HG03354 (cell line): ENCODE measurements at regions not wholly inside any gene's neighbourhood (a gene's known extent, or its start where the extent isn't known, plus 50 kb on each side); places are given as distances from the start of the nearest gene placed in this dataset.
"Not testable (repeated sequence)": the region's sequence is repeated elsewhere in the genome, so short reads cannot be mapped to it uniquely, and the experiment has no call there.

ENCODE experiments used
- ATAC-seq: cut with Tn5 transposase; IDR thresholded peaks from one replicate; pipeline ENCODE4 v1.9.1; 2021; ENCODE audit warnings: mild to moderate bottlenecking; ENCODE audit not compliant: unreplicated experiment, poor library complexity, severe bottlenecking

DNA sequence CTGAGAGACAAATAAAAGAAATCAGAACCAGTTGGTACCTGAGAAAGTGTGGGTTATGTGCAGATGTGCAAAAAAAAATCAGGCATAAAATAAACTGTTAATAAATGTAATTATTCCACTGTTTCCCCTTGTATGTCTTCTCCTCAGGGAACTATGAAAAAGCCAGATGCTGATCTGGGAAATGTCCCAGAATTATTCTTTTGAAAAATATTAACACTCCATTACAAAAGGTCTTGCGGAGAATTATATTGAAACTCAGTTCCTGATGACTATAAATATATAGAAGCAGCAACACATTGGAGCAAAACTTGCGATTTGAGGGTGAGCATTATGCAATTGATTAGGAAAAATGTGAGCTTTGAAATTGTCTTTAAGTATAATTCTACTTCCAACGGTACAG is 433.3 kb upstream of the KLF12 start:
- no peak for ATAC-seq

DNA sequence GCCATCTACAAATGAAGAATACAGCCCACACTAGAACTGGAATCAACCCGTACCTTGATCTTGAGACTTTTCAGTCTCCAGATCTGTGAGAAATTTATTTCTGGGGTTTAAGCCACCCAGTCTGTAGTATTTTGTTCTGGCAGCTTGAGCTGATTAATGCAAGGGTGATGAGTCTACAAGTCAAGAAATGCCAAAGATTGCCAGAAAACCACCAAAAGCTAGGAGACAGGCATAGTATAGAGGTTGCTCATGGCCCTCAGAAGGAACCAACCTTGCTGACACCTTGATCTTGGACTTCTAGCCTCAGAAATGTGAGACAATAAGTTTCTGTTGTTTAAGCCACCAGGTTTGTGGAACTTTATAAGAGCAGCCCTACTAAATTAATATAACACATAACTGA is 428.2 kb upstream of the KLF12 start:
- no peak for ATAC-seq

DNA sequence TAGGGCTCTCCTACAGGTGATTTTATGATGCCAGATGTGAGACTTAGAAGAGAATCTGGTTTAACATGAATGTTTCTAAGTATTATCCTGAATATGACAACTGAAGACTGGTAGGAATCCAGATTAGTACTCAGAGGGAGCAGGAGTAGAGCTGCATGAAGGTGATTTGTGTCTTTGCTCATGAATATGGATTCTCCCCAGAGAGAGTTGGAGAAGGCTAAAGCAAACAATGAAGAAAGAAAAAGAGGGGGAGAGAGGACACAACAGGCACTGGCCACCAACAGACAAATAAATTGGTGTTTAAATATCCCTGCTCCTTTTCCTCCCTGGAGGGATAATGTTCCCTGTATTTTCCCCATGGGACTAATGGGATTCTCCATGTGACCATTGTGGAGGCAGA is 427.0 kb upstream of the KLF12 start:
- ATAC-seq, result no peak

DNA sequence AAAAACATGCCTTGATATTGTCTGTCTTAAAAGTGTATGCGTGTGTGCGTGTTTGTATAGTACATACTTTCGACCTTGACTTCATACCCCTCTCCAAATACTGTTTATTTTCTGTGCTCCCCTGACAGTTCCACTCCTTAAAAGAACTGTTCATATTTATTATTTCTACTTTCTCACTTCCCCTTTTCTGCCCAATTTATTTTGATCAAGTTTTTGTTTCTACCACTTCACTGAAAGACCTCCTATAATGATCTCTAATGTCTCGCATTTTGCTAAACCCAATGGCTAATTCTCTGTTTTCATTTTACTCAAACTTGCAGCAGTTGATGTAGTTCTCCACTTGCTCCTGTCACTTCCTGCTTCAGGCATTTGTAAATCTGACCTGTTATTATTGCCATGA is 426.1 kb upstream of the KLF12 start:
- peak; percentile 79 for ATAC-seq

DNA sequence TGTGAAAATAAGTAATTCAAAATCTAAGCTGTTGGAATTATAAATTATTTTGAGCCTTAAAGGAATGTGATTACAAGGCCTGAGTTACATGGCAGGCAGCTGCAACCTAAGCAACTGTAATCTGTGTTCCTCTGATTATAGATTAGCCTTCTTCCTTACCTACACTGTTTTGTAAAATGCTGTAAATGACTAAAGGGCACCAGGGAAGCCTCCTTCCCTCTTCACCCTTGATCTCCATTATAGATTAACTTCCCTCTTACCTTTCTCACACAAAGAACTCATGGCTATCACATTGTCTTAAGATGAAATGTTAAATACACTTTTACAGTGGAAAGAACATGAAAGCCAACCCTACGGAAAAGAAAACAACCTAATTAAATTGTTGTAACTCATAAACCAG is 423.7 kb upstream of the KLF12 start:
- no peak for ATAC-seq

DNA sequence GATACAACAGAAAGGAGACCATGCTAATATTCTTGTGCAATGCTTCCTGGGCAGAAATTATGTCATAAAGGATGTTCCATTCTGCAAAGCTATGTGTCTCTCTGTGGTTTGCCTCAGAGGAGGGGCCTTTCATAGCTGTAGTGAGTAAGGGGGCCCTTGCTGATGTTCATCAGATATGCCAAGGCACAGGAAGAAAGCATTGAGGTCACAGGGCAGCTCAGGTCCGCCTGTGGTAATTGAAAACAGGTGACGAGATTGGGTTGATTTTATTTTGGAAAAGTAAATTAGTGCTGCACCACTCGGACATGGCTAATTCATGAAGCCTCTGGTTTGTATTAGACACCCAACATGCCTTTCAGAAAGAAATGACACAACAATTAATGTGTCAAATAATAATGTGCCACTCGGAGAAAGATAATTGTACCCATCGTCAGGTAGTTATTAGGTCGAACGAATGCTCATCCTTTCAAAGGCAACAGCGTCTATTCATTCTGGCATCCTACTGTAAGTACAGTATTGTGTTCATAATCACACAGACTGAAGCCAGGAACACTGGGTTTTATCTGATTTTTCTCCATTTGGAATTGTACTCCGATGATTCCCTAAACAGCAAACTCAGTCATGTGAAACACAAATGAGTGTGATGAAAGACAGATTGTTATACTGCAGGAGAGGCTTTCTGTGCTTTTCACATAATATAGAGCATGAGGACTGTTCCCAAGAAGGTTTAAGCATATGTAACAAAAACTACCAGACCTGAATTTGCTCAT is 421.6 kb upstream of the KLF12 start:
- no peak for ATAC-seq

DNA sequence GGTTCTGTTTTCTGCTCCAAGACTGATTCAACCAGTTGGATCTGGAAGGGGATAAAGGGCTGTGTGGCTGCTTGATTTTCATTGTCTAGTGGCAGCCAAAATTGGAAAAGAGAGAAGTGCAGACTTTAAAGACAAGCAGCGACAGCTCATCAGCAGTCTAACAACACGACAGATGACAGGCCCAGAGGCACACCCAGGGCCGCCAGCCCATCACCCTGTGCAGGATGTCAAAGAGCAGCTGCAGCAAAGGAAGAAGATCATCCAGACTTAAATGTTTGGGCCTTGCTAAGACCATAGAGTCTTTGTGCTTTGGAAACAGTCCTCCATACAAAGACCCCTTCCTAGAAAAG is 421.0 kb upstream of the KLF12 start:
- no peak for ATAC-seq

DNA sequence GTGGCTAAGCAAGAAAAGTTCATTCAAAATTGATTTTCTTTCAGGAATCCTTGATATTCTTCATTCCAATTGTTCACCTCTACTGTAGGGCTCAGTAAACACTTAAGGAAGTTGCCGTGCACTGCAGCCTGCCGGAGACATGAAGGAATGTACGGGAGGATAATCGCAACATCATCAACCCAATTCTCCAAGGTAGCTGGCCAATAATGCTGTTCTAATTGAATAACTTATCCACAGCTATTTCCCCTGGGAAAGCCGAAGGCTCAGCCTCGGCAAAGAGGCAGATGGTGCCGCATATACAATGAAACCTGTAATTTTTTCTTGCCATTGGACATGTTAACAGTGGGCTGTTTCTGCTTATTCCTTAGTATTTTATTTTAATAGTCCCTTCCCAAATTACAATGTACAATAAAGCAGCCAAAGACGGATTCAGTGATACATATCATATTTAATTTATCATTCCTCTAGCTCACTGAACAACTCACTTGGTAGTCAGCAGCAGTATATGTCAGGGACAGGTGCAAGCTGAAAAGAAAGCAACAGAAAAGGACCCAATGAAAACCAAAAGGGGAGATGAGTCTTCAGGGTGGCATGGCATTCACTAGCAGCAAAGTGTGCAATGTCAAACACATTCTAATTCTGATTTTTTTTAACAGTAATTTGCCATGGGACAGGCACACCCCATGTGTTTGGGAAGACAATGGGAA is 420.5 kb upstream of the KLF12 start:
- ATAC-seq, result no peak

DNA sequence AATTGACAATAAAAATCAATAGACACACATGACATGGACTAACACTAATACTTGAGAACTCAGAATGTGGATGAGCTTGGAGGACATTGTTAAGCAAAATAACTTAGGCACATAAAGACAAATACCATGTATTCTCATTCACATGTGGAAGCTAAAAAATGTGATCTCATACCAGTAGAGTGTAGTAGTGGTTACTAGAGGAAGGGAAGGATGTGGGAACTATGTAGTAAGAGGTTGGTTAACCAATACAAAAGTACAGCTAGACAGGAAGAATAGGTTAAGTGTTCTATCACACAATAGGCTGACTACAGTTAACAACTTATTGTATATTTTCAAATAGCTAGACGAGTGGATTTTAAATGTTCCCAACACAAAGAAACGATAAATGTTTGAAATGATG is 415.8 kb upstream of the KLF12 start:
- peak; percentile 68 for ATAC-seq

DNA sequence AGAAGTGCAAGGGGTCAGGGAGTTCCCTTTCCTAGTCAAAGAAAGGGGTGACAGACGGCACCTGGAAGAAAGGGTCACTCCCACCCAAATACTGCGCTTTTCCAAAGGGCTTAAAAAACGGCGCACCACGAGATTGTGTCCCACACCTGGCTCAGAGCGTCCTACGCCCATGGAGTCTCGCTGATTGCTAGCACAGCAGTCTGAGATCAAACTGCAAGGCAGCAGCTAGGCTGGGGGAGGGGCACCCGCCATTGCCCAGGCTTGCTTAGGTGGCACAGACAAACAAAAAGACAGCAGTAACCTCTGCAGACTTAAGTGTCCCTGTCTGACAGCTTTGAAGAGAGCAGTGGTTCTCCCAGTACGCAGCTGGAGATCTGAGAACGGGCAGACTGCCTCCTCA is 402.4 kb upstream of the KLF12 start:
- ATAC-seq, result not testable (repeated sequence)

DNA sequence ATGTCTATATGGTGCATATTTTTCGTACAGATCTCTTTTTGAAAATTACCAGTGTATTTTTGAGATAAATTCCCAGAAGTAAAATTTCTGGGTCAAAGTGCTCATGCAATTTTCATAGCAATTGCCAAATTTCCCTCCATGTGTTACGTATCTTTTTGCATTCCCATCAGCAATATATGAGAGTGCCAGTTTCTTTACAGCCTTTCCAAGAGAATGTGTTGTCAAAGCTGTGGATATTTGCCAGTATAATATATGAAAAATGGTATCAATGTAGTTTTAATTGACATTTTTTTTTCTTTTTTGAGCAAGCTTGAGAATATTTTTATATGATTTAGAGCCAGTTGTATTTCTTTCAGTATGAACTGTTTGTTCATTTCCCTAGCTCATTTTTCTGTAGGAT is 399.0 kb upstream of the KLF12 start:
- no peak for ATAC-seq

DNA sequence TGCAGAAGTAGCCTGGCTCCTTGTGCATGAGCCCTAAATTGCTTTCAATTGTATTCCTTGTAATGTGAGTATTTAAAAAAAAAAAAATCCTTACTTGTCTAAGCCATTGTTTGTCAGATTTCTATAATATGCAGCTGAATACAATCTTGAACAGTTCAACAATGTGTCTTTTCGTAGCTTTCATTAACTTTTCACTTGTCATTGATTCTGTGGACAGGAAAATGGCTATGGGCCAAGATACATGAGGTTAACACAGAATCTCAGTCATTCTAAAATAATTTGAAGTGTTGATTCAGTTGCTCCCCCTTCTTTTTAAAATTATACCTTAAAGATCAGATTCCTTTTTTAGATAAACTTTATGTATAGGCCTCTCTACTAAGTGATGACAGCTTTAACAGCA is 395.8 kb upstream of the KLF12 start:
- ATAC-seq, result no peak

DNA sequence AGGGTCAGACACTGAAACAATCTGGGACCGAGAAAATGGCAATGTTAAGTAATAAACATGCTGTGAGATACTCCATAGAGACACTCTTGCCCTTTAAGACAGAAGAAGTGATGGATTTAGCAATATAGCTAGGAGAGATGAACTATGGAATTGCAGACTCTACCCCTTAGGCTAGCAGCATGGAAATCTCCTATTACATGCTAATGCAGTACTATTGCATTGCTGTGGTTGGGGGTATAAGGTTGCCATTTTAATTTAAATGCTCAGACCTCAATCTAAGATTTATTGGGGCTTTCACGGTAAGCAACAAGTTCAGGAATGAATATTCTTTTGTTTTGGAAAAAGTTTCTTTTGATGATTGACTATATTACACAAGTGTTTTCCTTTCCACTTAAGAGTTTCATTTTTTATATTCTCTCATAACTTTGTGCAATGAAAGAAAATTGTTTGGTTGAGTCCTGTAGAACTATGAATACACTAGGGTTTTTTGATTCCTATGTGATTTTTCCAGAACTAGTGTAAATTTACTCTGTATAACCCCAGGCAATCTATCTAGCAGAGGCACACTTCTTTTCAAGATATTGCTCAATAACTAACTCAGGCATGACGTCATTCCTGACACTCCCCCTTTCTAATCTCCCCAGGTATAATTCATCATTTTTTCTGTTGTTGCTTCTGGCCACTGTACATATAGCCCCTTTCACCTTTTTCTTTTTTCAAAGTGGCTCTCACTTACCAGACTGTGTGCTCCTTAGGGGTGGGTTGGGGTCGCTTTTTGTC is 394.7 kb upstream of the KLF12 start:
- no peak for ATAC-seq

DNA sequence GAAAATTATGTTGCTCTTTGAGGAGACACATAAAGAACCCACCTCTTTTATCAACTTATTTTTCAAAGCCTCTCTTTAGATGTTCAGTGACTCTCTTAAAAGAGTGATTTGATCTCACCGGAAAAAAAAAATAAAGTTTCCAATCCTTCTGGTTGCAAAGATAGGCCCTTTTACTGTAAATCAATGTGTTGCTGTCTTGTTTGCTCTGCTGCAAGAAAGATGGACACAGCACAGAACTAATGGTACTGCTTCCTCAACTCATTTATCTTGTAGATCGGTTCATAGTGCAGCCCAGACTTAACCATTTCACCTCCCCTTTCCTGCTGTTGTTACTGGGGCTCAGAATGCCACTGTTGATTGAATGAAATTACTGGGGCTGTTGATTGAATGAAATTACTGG is 388.9 kb upstream of the KLF12 start:
- ATAC-seq, result no peak

DNA sequence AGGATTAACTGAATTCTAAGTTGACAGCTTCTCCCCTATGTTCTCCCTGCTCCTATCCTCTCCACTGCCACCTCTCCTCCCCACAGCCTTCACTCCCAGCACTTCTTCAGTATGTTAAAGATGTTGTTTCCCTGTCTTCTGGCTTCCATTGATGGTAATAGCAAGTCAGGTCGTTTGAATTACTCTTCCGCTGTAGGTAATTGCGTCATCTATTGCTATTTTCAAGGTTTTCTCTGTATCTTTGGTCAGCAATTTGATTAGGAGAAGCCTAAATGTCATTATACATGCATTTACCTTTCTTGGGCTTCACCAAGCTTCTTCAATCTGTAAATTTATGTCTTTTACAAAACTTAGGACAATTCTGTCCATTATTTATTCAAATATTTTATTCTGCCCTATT is 377.3 kb upstream of the KLF12 start:
- no peak for ATAC-seq

DNA sequence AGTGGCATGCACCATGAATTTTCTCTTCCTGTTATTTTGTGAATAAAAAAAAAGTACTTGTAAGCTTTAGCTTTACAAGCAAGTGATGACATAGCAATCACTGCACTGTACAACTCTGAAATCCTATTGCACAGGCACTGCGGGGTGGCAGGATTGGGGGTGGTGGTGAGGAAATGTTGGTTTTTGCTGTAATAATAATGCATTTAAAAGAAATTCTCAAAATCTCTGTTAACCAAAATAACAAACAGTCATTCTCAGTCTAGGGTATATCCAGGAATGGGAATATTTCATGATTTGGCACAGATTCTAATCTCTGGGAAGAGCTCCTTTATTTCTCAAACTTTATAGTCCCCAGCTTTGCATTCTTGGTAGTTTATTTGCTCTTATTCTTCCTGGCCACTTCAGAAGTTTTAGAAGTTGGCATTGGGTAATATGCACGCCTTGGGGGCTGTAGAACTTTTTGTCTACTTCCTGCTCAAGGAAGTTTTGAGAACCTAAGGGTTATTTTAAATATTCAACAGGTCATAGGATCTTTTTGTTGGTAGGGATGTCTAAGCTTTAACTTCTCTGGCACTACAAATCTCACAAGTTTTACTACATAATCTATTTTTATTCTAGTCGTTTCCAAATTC is 353.0 kb upstream of the KLF12 start:
- ATAC-seq, result no peak

DNA sequence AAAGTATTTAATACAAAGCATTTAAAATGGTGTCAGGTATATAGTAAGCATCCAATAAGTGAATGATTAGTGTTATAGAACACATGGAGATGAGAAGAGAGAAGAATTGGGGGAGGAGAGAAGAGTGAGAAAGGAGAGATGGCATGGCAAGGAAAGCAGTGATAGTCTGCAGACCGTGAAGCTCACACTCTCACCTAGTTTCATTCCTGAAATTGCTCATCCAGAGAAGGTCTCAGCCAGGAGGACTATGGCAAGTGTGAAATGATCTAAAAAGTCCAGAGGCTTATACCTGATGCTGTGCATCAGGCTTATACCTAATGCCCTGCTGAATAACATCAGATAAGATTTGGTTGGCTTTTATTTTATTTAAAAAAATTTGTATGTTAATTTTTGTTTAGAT is 351.6 kb upstream of the KLF12 start:
- no peak for ATAC-seq

DNA sequence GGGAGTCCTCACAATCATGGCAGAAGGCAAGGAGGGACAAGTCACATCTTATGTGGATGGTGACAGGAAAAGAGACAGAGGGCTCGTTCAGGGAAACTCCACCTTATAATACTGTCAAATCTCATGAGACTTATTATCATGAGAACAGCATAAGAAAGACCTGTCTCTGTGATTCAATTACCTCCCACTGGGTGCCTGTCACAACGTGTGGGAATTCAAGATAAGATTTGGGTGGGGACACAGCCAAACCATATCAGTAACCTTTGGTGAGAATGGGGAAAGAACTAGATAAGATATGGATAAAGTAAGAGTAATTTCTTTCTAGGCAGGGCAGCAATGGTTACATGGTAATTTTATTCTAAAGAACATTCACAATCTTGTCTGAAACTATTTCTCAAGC is 344.9 kb upstream of the KLF12 start:
- ATAC-seq, result no peak

DNA sequence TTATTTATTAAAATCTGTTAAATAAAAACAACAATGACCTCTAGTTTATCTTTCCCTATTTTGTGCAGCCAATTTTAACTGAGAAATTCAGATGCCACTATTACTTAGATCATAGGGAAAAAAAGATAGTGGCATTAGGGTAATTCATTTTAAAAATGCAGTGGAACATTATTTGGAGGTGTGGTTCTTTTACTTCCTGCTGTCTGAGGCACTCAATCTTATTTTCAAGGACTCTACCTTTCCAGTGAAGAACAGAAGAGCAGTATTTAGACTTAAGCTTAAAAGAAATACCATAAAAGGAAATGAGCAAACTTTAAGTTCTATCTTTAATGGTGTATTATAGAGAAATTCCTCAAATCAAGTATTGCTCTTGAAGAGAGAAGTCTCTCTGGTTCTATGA is 342.6 kb upstream of the KLF12 start:
- no peak for ATAC-seq

DNA sequence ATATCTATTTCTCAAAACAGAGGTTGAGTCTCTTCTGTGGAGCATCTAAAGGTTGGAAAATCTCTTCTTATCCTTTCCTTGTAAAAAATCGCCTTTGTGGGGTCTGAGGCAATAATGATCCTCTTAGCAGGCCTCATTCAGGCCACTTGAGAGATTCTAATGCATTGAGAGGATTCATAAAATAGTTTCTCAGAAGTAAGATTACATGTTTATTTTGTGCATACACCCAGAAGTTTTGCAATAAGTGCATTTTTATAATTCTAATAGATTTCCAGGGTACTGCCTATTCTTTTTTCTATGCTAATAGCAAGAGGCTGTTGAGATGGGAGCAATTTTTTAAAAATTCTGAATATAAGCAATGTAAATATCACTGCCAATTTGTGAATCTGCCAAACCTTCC is 342.2 kb upstream of the KLF12 start:
- no peak for ATAC-seq

DNA sequence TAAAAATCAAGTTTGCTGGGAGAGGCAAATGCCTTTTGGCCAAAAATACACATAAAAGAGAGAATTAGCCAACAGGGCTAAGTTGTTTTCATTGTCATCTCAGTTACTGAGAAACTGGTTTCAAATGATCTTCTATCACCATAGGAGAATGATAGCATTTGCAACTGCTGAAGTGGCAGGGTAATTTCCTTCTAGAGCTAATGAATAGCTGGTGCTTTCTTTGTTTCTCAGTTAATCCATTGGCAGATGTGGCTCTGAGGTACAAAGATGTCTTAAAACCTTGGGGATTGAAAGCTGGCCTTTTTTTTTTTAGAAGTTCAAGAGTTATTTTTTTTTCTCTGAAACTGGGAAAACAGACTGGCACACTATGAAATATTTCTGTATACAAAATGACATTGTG is 332.7 kb upstream of the KLF12 start:
- no peak for ATAC-seq
